ENCODE measurements at regions not wholly inside any gene's neighbourhood (a gene's known extent, or its start where the extent isn't known, plus 50 kb on each side); places are given as distances from the start of the nearest gene placed in this dataset.

DNA sequence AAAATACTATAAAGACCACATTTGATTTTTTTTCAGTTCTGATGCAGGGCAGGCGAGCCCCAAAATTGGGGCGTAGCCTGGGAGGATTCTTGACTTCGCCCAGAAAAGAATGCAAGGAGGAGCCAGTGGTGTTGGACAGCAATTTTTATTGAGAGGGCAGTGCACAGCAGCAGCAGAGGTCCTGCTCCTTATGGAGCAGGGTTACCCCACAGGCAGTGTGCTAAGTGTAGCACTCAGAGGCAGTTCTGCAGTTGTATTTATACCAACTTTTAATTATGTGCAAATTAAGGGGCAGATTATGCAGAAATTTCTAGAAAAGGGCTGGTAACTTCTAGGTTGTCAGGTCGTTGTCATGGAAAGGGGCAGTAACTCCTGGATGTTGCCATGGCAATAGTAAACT is 69.9 kb downstream of the GASK1B start:
- TF ChIP-seq, protein P1, sequence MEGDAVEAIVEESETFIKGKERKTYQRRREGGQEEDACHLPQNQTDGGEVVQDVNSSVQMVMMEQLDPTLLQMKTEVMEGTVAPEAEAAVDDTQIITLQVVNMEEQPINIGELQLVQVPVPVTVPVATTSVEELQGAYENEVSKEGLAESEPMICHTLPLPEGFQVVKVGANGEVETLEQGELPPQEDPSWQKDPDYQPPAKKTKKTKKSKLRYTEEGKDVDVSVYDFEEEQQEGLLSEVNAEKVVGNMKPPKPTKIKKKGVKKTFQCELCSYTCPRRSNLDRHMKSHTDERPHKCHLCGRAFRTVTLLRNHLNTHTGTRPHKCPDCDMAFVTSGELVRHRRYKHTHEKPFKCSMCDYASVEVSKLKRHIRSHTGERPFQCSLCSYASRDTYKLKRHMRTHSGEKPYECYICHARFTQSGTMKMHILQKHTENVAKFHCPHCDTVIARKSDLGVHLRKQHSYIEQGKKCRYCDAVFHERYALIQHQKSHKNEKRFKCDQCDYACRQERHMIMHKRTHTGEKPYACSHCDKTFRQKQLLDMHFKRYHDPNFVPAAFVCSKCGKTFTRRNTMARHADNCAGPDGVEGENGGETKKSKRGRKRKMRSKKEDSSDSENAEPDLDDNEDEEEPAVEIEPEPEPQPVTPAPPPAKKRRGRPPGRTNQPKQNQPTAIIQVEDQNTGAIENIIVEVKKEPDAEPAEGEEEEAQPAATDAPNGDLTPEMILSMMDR (IDR thresholded peaks at IDR 0.05): no peak
- no peak for TF ChIP-seq EP300 (IDR thresholded peaks at IDR 0.05)

Data from upper lobe of left lung (tissue), 4 donors.